HCT116 (cell line): ENCODE measurements at regions not wholly inside any gene's neighbourhood (a gene's known extent, or its start where the extent isn't known, plus 50 kb on each side); places are given as distances from the start of the nearest gene placed in this dataset.

Experiments used
- ATAC-seq: fragments of 200-7000 bp; cut with Tn5 transposase; 2 replicates; pipeline ENCODE4 v1.9.1; 2020; ENCODE audit warnings: mild to moderate bottlenecking, moderate library complexity
- BruUV-seq: library from RNA; stranded (reverse); fragments of 400-500 nt; replicated peaks from 2 replicates; lab custom pipeline; 2021; lab: Mats Ljungman, UMichigan
- CTCF ChIA-PET: fragments of 300-600 bp; sonication (Branson Sonifier 250); formaldehyde crosslinking; loops from one replicate; lab custom pipeline; 2021; ENCODE audit warnings: antibody characterized with exemption; lab: Charles Lee
- POLR2A ChIA-PET: fragments of 300-600, 350-600 bp; sonication (Branson Sonifier 250); formaldehyde crosslinking; loops from one replicate; lab custom pipeline; 2021; ENCODE audit warnings: antibody characterized with exemption; lab: Charles Lee
- RAD21 ChIA-PET, 2 experiments: fragments of 300-600 bp; sonication (Branson Sonifier 250); formaldehyde crosslinking; loops; one replicate each; lab custom pipeline; 2023; ENCODE audit warnings: low total read pairs in 2 of 2; ENCODE audit not compliant: uncharacterized antibody in 2 of 2, unreplicated experiment in 2 of 2, low non-redundant PET in 1 of 2; lab: Charles Lee
- DNase-seq: peaks from one replicate; pipeline ENCODE4 v3.0.0-alpha.2; 2010; ENCODE audit warnings: low read depth, low spot score
- H2AFZ ChIP-seq: fragments of 200-600 bp; shearing (Covaris generic), sonication (generic); 2 replicates; pipeline ENCODE4 v1.6.1; 2017; ENCODE audit warnings: low read depth, mixed run types, mixed read lengths, antibody characterized with exemption, low read length; ENCODE audit not compliant: poor library complexity, severe bottlenecking
- H3K27ac ChIP-seq: 2 replicates; pipeline ENCODE4 v1.5.1; 2012; ENCODE audit warnings: low read depth, low read length
- H3K27me3 ChIP-seq: fragments of 200-600 bp; sonication (generic); 2 replicates; pipeline ENCODE4 v1.6.1; 2016; ENCODE audit warnings: mixed run types, low read length, mixed read lengths; ENCODE audit not compliant: insufficient read depth
- H3K36me3 ChIP-seq, 2 experiments: fragments of 200-500 bp in 1 of 2; fragments of 200-600 bp in 1 of 2; sonication (Bioruptor generic) in 1 of 2; sonication (generic) in 1 of 2; 2 replicates each; pipeline versions ENCODE4 v1.5.1 to v1.6.1; 2014 to 2016; ENCODE audit warnings: low read length in 2 of 2, inconsistent platforms in 1 of 2, mixed read lengths in 1 of 2, mixed run types in 1 of 2; ENCODE audit not compliant: insufficient read depth in 2 of 2, control insufficient read depth in 1 of 2
- H3K4me1 ChIP-seq, 2 experiments: fragments of 200-600 bp in 1 of 2; sonication (generic) in 1 of 2; 2 replicates each; pipeline versions ENCODE4 v1.5.1 to v1.6.1; 2012 to 2017; ENCODE audit warnings: low read length in 2 of 2, inconsistent platforms in 1 of 2, mild to moderate bottlenecking in 1 of 2, mixed read lengths in 1 of 2, mixed run types in 1 of 2, moderate library complexity in 1 of 2; ENCODE audit not compliant: insufficient read depth in 2 of 2, control insufficient read depth in 1 of 2
- H3K4me2 ChIP-seq: fragments of 200-600 bp; sonication (generic); 2 replicates; pipeline ENCODE4 v1.6.1; 2017; ENCODE audit warnings: mixed run types, low read length, mixed read lengths
- H3K4me3 ChIP-seq, 2 experiments: fragments of 200-600 bp in 1 of 2; sonication (generic) in 1 of 2; replicated peaks in 1 of 2; 2 replicates each; pipeline ENCODE4 v1.5.1; 2011 to 2016; ENCODE audit warnings: low read length in 2 of 2, control low read depth in 1 of 2, low read depth in 1 of 2, mild to moderate bottlenecking in 1 of 2, mixed read lengths in 1 of 2, mixed run types in 1 of 2
- H3K79me2 ChIP-seq: fragments of 200-600 bp; sonication (generic); 2 replicates; pipeline ENCODE4 v1.6.1; 2017; ENCODE audit warnings: mild to moderate bottlenecking, mixed run types, low read length, moderate library complexity, mixed read lengths; ENCODE audit not compliant: insufficient read depth
- H3K9ac ChIP-seq: fragments of 200-600 bp; sonication (generic); 2 replicates; pipeline ENCODE4 v1.6.1; 2016; ENCODE audit warnings: low read length, mixed read lengths
- H3K9me2 ChIP-seq: fragments of 200-600 bp; sonication (generic), shearing (Covaris generic); 2 replicates; pipeline ENCODE4 v1.6.1; 2017; ENCODE audit warnings: mixed run types, mild to moderate bottlenecking, moderate library complexity; ENCODE audit not compliant: insufficient read depth
- H3K9me3 ChIP-seq, 2 experiments: fragments of 200-500 bp in 1 of 2; fragments of 200-600 bp in 1 of 2; sonication (Bioruptor generic) in 1 of 2; sonication (generic) in 1 of 2; 2 replicates each; pipeline ENCODE4 v1.6.1; 2014 to 2017; ENCODE audit warnings: low read length in 2 of 2, mixed read lengths in 2 of 2, inconsistent platforms in 1 of 2, low read depth in 1 of 2, mild to moderate bottlenecking in 1 of 2, mixed run types in 1 of 2, moderate library complexity in 1 of 2; ENCODE audit not compliant: control insufficient read depth in 1 of 2, insufficient read depth in 1 of 2
- H4K20me1 ChIP-seq: fragments of 200-600 bp; sonication (generic), shearing (Covaris generic); 2 replicates; pipeline ENCODE4 v1.6.1; 2017; ENCODE audit warnings: mixed run types, mild to moderate bottlenecking, moderate library complexity; ENCODE audit not compliant: insufficient read depth
- ATF3 ChIP-seq: IDR thresholded peaks from 2 replicates; pipeline ENCODE4 v1.6.1; 2012
- CEBPB ChIP-seq: IDR thresholded peaks from 2 replicates; pipeline ENCODE4 v1.6.1; 2012; ENCODE audit warnings: low read depth
- ELF1 ChIP-seq: IDR thresholded peaks from 2 replicates; pipeline ENCODE4 v1.6.1; 2012; ENCODE audit warnings: low read depth, borderline replicate concordance
- EZH2 ChIP-seq: fragments of 200-600 bp; sonication (generic); IDR thresholded peaks from 2 replicates; pipeline ENCODE4 v1.6.1; 2017; ENCODE audit warnings: antibody characterized with exemption, mixed run types
- FOSL1 ChIP-seq: IDR thresholded peaks from 2 replicates; pipeline ENCODE4 v1.6.1; 2012; ENCODE audit warnings: low read depth
- JUND ChIP-seq: IDR thresholded peaks from 2 replicates; pipeline ENCODE4 v1.6.1; 2012
- MAX ChIP-seq: IDR thresholded peaks from 2 replicates; pipeline ENCODE4 v1.6.1; 2012
- POLR2AphosphoS5 ChIP-seq: IDR thresholded peaks from 2 replicates; pipeline ENCODE4 v1.6.1; 2011; ENCODE audit warnings: mild to moderate bottlenecking, low read depth, low read length, moderate library complexity
- RAD21 ChIP-seq: IDR thresholded peaks from 2 replicates; pipeline ENCODE4 v1.6.1; 2012; ENCODE audit warnings: low read depth, mild to moderate bottlenecking
- SP1 ChIP-seq: IDR thresholded peaks from 2 replicates; pipeline ENCODE4 v1.6.1; 2012; ENCODE audit warnings: low read depth
- SRF ChIP-seq: IDR thresholded peaks from 2 replicates; pipeline ENCODE4 v1.6.1; 2012; ENCODE audit warnings: low read depth
- TCF7L2 ChIP-seq: IDR thresholded peaks from 2 replicates; pipeline ENCODE4 v1.7.0; 2011; ENCODE audit warnings: borderline replicate concordance, inconsistent platforms; ENCODE audit not compliant: insufficient read depth, insufficient read length; ENCODE audit errors: extremely low read depth
- YY1 ChIP-seq: IDR thresholded peaks from 2 replicates; pipeline ENCODE4 v1.6.1; 2011; ENCODE audit warnings: low read length, low read depth, moderate library complexity, mild to moderate bottlenecking; ENCODE audit not compliant: insufficient replicate concordance; ENCODE audit errors: extremely low read depth
- ZFX ChIP-seq: fragments of 450-650 bp; IDR thresholded peaks from 2 replicates; pipeline ENCODE4 v1.6.1; 2017
- ZNF274 ChIP-seq: fragments of 200-500 bp; sonication (Bioruptor generic); IDR thresholded peaks from 2 replicates; pipeline ENCODE4 v1.6.1; 2014; ENCODE audit warnings: mild to moderate bottlenecking, low read depth, low read length, inconsistent platforms
- intact Hi-C: fragments of 100-400 bp; cut with micrococcal nuclease; formaldehyde crosslinking; loops from 2 replicates; pipeline ENCODE4 v1.10.0; 2022

GRCh38 chr12:127629066-127629820 is 637.7 kb upstream of the TMEM132C start:
- no peak overlapping the region for H3K27ac ChIP-seq
- H3K36me3 ChIP-seq: no peaks in the 10 kb centered on the region
- no peak overlapping the region for H3K4me3 ChIP-seq
- DNase-seq (no peak), ATAC-seq (no peak)
- ChIA-PET POLR2A (no interaction called here), CTCF (no interaction called here), RAD21 (no interaction called here)
- no peaks in the 10 kb centered on the region for H3K4me1 ChIP-seq
- H3K27me3 ChIP-seq: no peaks in the 10 kb centered on the region
- intact Hi-C loops: no loop called here
- no peak overlapping the region for H3K4me2 ChIP-seq
- H3K9me2 ChIP-seq: no peaks in the 10 kb centered on the region
- peaks cover 0 to 19% of the 10 kb centered on the region in 2 experiments; a peak in 2 of 4 replicates for H3K9me3 ChIP-seq
- H2AFZ ChIP-seq: no peak overlapping the region
- H3K79me2 ChIP-seq: no peaks in the 10 kb centered on the region
- TF ChIP-seq ATF3: no peak
- no peak for TF ChIP-seq YY1
- TF ChIP-seq TCF7L2: no peak
- TF ChIP-seq MAX: no peak
- TF ChIP-seq ELF1: no peak
- no peak for TF ChIP-seq EZH2
- TF ChIP-seq FOSL1: no peak
- TF ChIP-seq POLR2AphosphoS5: no peak
- no peak for TF ChIP-seq CEBPB
- no peak for TF ChIP-seq ZNF274
- no peak for TF ChIP-seq JUND
- TF ChIP-seq RAD21: no peak
- no peak for TF ChIP-seq ZFX
- no peak for TF ChIP-seq SRF
- TF ChIP-seq SP1: no peak
- H4K20me1 ChIP-seq: no peaks in the 10 kb centered on the region
- no peak overlapping the region for H3K9ac ChIP-seq
- no TSS peak for BruUV-seq
